Prostate gland (tissue), 2 donors: ENCODE measurements at regions not wholly inside any gene's neighbourhood (a gene's known extent, or its start where the extent isn't known, plus 50 kb on each side); places are given as distances from the start of the nearest gene placed in this dataset.

Source experiments
- CTCF ChIP-seq, 4 experiments: fragments of 200-600 bp in 2 of 4; fragments of 450-650 bp in 2 of 4; sonication (generic) in 2 of 4; IDR thresholded peaks; 1 replicate in 3 of 4; 2 replicates in 1 of 4; pipeline ENCODE4 v1.5.1; 2016 to 2019; ENCODE audit warnings: antibody characterized with exemption in 4 of 4, mild to moderate bottlenecking in 2 of 4, moderate library complexity in 2 of 4
- POLR2AphosphoS5 ChIP-seq: sonication (generic); formaldehyde crosslinking; IDR thresholded peaks from one replicate; pipeline ENCODE4 v1.6.1; 2017; ENCODE audit warnings: antibody characterized with exemption

DNA sequence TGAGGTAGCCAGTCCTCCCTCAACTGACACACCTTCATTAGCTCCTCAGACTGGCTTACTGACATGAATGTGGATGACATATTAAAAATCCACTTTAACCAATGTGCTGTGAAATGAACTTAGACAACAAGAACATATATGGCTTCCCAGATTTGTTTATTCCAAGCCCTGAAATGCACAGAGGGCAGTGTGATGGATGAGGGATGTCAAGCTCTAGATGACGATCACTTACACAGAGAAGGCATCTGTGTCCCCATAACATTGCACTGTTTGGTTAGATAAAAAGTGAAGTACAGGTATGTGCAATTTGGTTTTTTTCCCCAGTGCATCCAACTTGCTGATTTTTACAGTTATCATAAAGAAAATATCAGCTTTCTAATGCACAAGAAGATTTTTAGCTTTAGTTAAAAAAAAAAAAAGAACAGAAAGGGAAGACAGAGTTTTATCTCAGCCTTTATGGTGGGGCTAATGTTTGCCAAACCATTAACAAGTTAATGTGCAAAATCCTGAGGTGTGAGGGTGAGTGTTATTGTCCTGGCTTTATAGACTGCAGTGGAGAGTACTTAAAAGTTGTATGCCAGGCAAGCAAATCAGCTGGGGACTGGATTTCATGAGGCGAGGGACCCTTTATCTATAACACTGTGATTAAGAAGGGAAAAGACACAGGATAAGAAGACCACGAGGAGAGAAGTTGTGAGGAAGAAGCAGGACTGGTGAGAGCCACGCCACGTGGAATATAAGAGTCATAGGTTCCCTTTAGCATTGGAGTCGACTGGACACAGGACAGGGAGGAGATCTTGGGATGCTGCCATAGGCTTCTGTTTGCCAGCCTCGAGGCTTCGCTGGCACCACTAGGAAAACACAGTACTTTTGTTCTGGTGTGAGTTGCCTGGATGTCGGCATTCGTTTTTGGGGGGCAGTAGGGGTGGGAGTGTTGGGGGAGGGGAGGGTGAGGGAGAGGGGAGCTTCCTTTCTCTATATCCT, 90.0 kb upstream of the BACH2 start:
- TF ChIP-seq CTCF (IDR thresholded peaks at IDR 0.05) (no peak), POLR2AphosphoS5 (peak; percentile 32)
